Fibroblast of peridontal ligament (primary cell): ENCODE measurements at regions not wholly inside any gene's neighbourhood (a gene's known extent, or its start where the extent isn't known, plus 50 kb on each side); places are given as distances from the start of the nearest gene placed in this dataset.

ENCODE experiments used
- DNase-seq: peaks from one replicate; pipeline ENCODE4 v3.0.0-alpha.2; 2010; ENCODE audit errors: extremely low read depth

GRCh38 chr3:147034359-147034758, 372.0 kb downstream of the ZIC4 start:
- no peak for DNase-seq

- no peak for DNase-seq
These were observed 376.1 kb downstream of the ZIC4 start for GRCh38 chr3:147030274-147030673.

GRCh38 chr3:147015334-147015733, 391.0 kb downstream of the ZIC4 start:
- no peak for DNase-seq

GRCh38 chr3:147008886-147009285, 397.5 kb downstream of the ZIC4 start:
- DNase-seq: peak; percentile 84

- DNase-seq: no peak
These were observed 397.9 kb downstream of the ZIC4 start for GRCh38 chr3:147008458-147008857.

- DNase-seq: peak; percentile 9
These were observed 398.6 kb downstream of the ZIC4 start for GRCh38 chr3:147007736-147008245.

- no peak for DNase-seq
These were observed 397.6 kb upstream of the PLSCR5 start for GRCh38 chr3:147002721-147003120.

GRCh38 chr3:147000274-147000673, 395.1 kb upstream of the PLSCR5 start:
- DNase-seq: no peak

GRCh38 chr3:146991907-146992306, 386.8 kb upstream of the PLSCR5 start:
- no peak for DNase-seq

- no peak for DNase-seq
These were observed 370.3 kb upstream of the PLSCR5 start for GRCh38 chr3:146975476-146975875.

- DNase-seq: no peak
These were observed 369.9 kb upstream of the PLSCR5 start for GRCh38 chr3:146975032-146975431.

- DNase-seq: no peak
These were observed 368.9 kb upstream of the PLSCR5 start for GRCh38 chr3:146974001-146974400.

GRCh38 chr3:146972726-146973125, 367.6 kb upstream of the PLSCR5 start:
- peak; percentile 52 for DNase-seq

- DNase-seq: peak; percentile 80
These were observed 365.1 kb upstream of the PLSCR5 start for GRCh38 chr3:146970236-146970635.

- DNase-seq: peak; percentile 83
These were observed 364.2 kb upstream of the PLSCR5 start for GRCh38 chr3:146969356-146969755.

GRCh38 chr3:146968204-146968651, 363.1 kb upstream of the PLSCR5 start:
- peak; percentile 96 for DNase-seq

GRCh38 chr3:146967783-146968182, 362.6 kb upstream of the PLSCR5 start:
- no peak for DNase-seq

GRCh38 chr3:146966124-146966523, 361.0 kb upstream of the PLSCR5 start:
- no peak for DNase-seq

- DNase-seq: peak; percentile 68
These were observed 348.4 kb upstream of the PLSCR5 start for GRCh38 chr3:146953511-146953981.

GRCh38 chr3:146948985-146949384, 343.8 kb upstream of the PLSCR5 start:
- no peak for DNase-seq

- no peak for DNase-seq
These were observed 343.0 kb upstream of the PLSCR5 start for GRCh38 chr3:146948186-146948585.

GRCh38 chr3:146929696-146930095, 324.6 kb upstream of the PLSCR5 start:
- peak; percentile 56 for DNase-seq

- no peak for DNase-seq
These were observed 323.4 kb upstream of the PLSCR5 start for GRCh38 chr3:146928421-146929059.

- DNase-seq: no peak
These were observed 316.5 kb upstream of the PLSCR5 start for GRCh38 chr3:146921693-146922092.
